Calu3 (cell line): ENCODE measurements at regions not wholly inside any gene's neighbourhood (a gene's known extent, or its start where the extent isn't known, plus 50 kb on each side); places are given as distances from the start of the nearest gene placed in this dataset.

ENCODE experiments used
- BruUV-seq: library from RNA; stranded (reverse); fragments of 400-500 nt; replicated peaks from 2 replicates; lab custom pipeline; 2021; lab: Mats Ljungman, UMichigan
- CTCF ChIA-PET: fragments of 300-600 bp; sonication (Branson Sonifier 250); formaldehyde crosslinking; loops from one replicate; lab custom pipeline; 2022; ENCODE audit warnings: antibody characterized with exemption; lab: Charles Lee
- DNase-seq: peaks from one replicate; pipeline ENCODE4 v3.0.0; 2022
- H3K27ac Mint-ChIP-seq: one replicate; pipeline ENCODE4 v1.8.0; 2022; ENCODE audit warnings: mixed read lengths; ENCODE audit not compliant: unreplicated experiment
- H3K27me3 Mint-ChIP-seq: one replicate; pipeline ENCODE4 v1.8.0; 2022; ENCODE audit warnings: mixed read lengths; ENCODE audit not compliant: unreplicated experiment
- H3K36me3 Mint-ChIP-seq: one replicate; pipeline ENCODE4 v1.8.0; 2022; ENCODE audit warnings: mild to moderate bottlenecking, moderate library complexity, mixed read lengths; ENCODE audit not compliant: insufficient read depth, unreplicated experiment
- H3K4me1 Mint-ChIP-seq: one replicate; pipeline ENCODE4 v1.8.0; 2022; ENCODE audit warnings: mild to moderate bottlenecking, low read depth, mixed read lengths; ENCODE audit not compliant: unreplicated experiment
- H3K4me3 Mint-ChIP-seq: one replicate; pipeline ENCODE4 v1.8.0; 2022; ENCODE audit warnings: mild to moderate bottlenecking, low read depth, moderate library complexity, mixed read lengths; ENCODE audit not compliant: unreplicated experiment
- H3K9me3 Mint-ChIP-seq: one replicate; pipeline ENCODE4 v1.8.0; 2022; ENCODE audit warnings: low read depth, mixed read lengths; ENCODE audit not compliant: unreplicated experiment
- CTCF ChIP-seq: fragments of 200-600 bp; IDR thresholded peaks from one replicate; pipeline ENCODE4 v1.8.0; 2022; ENCODE audit warnings: antibody characterized with exemption; ENCODE audit not compliant: unreplicated experiment
- intact Hi-C: fragments of 100-400 bp; cut with micrococcal nuclease; formaldehyde crosslinking; loops from one replicate; pipeline ENCODE4 v1.10.0; 2022; ENCODE audit not compliant: unreplicated experiment

- no peak for TF ChIP-seq CTCF
- CTCF ChIA-PET, result no interaction called here
Measured at GRCh38 chr4:134539729-134540231, 338.2 kb upstream of the PABPC4L start.

GRCh38 chr4:134537701-134538100, 336.1 kb upstream of the PABPC4L start:
- Mint-ChIP-seq H3K4me1 (no peaks in the 10 kb centered on the region), H3K27ac (no peak overlapping the region), H3K9me3 (no peaks in the 10 kb centered on the region), H3K27me3 (no peaks in the 10 kb centered on the region), H3K4me3 (no peak overlapping the region), H3K36me3 (no peaks in the 10 kb centered on the region)
- TF ChIP-seq CTCF, result no peak
- no TSS peak for BruUV-seq
- DNase-seq, result no peak
- intact Hi-C loops, result no loop called here
- CTCF ChIA-PET, result no interaction called here

More at GRCh38 chr4:134539729-134540231, 338.2 kb upstream of the PABPC4L start:
- Mint-ChIP-seq H3K4me1 (no peaks in the 10 kb centered on the region), H3K4me3 (no peak overlapping the region), H3K27ac (no peak overlapping the region), H3K9me3 (no peaks in the 10 kb centered on the region), H3K36me3 (no peaks in the 10 kb centered on the region), H3K27me3 (no peaks in the 10 kb centered on the region)
- intact Hi-C loops, result no loop called here
- no TSS peak for BruUV-seq
- DNase-seq, result no peak

GRCh38 chr4:134533068-134533467, 331.5 kb upstream of the PABPC4L start:
- intact Hi-C loops, result no loop called here
- TF ChIP-seq CTCF, result no peak
- H3K9me3 Mint-ChIP-seq, result no peaks in the 10 kb centered on the region
- H3K27me3 Mint-ChIP-seq, result no peaks in the 10 kb centered on the region
- H3K27ac Mint-ChIP-seq, result no peak overlapping the region
- H3K36me3 Mint-ChIP-seq, result no peaks in the 10 kb centered on the region
- H3K4me3 Mint-ChIP-seq, result no peak overlapping the region
- CTCF ChIA-PET, result no interaction called here
- no TSS peak for BruUV-seq
- H3K4me1 Mint-ChIP-seq, result no peaks in the 10 kb centered on the region
- DNase-seq, result no peak

GRCh38 chr4:134531013-134531412, 329.4 kb upstream of the PABPC4L start:
- no peak for TF ChIP-seq CTCF
- H3K4me3 Mint-ChIP-seq, result no peak overlapping the region
- DNase-seq, result no peak
- H3K27ac Mint-ChIP-seq, result no peak overlapping the region
- no peaks in the 10 kb centered on the region for H3K36me3 Mint-ChIP-seq
- intact Hi-C loops, result no loop called here
- BruUV-seq, result no TSS peak
- H3K9me3 Mint-ChIP-seq, result no peaks in the 10 kb centered on the region
- H3K27me3 Mint-ChIP-seq, result no peaks in the 10 kb centered on the region
- CTCF ChIA-PET, result no interaction called here
- no peaks in the 10 kb centered on the region for H3K4me1 Mint-ChIP-seq
